Hematopoietic multipotent progenitor cell (in vitro differentiated cells): ENCODE measurements at regions not wholly inside any gene's neighbourhood (a gene's known extent, or its start where the extent isn't known, plus 50 kb on each side); places are given as distances from the start of the nearest gene placed in this dataset.

ENCODE experiments used
- DNase-seq, 3 donors: peaks; one replicate each; pipeline ENCODE4 v3.0.0-alpha.2; 2011 to 2015; ENCODE audit warnings: low read depth in 2 of 3, low spot score in 2 of 3

GRCh38 chr5:124253203-124253810, 493.1 kb downstream of the ZNF608 start:
- no peak for DNase-seq

- no peak for DNase-seq
Measured at GRCh38 chr5:124252747-124253146, 493.7 kb downstream of the ZNF608 start.

- no peak for DNase-seq
Measured at GRCh38 chr5:124252191-124252638, 494.2 kb downstream of the ZNF608 start.

GRCh38 chr5:124245276-124245675, 501.2 kb downstream of the ZNF608 start:
- no peak for DNase-seq

- DNase-seq: no peak
Measured at GRCh38 chr5:124240732-124241131, 505.7 kb downstream of the ZNF608 start.

GRCh38 chr5:124239572-124239971, 506.9 kb downstream of the ZNF608 start:
- no peak for DNase-seq

- no peak for DNase-seq
Measured at GRCh38 chr5:124238350-124238749, 508.1 kb downstream of the ZNF608 start.

- no peak for DNase-seq
Measured at GRCh38 chr5:124237206-124237695, 509.2 kb downstream of the ZNF608 start.

- DNase-seq: no peak
Measured at GRCh38 chr5:124236361-124237205, 509.9 kb downstream of the ZNF608 start.

- DNase-seq: no peak
Measured at GRCh38 chr5:124235576-124235975, 510.9 kb downstream of the ZNF608 start.

- DNase-seq: no peak
Measured at GRCh38 chr5:124234770-124235562, 511.5 kb downstream of the ZNF608 start.

GRCh38 chr5:124234022-124234769, 512.2 kb downstream of the ZNF608 start:
- no peak for DNase-seq

GRCh38 chr5:124232515-124232914, 513.9 kb downstream of the ZNF608 start:
- peak in 2 of 3 donors; percentile 4 to 45 for DNase-seq

GRCh38 chr5:124231802-124232201, 514.6 kb downstream of the ZNF608 start:
- no peak for DNase-seq

- DNase-seq: peak in 2 of 3 donors; percentile 3 to 20
Measured at GRCh38 chr5:124231230-124231629, 515.2 kb downstream of the ZNF608 start.

GRCh38 chr5:124230456-124230855, 516.0 kb downstream of the ZNF608 start:
- DNase-seq: no peak

GRCh38 chr5:124229352-124229751, 517.1 kb downstream of the ZNF608 start:
- DNase-seq: no peak

- DNase-seq: no peak
Measured at GRCh38 chr5:124227914-124228313, 518.5 kb downstream of the ZNF608 start.

GRCh38 chr5:124220418-124220817, 526.0 kb downstream of the ZNF608 start:
- DNase-seq: no peak

- no peak for DNase-seq
Measured at GRCh38 chr5:124212934-124213333, 533.5 kb downstream of the ZNF608 start.
